ENCODE measurements at regions not wholly inside any gene's neighbourhood (a gene's known extent, or its start where the extent isn't known, plus 50 kb on each side); places are given as distances from the start of the nearest gene placed in this dataset.

DNA sequence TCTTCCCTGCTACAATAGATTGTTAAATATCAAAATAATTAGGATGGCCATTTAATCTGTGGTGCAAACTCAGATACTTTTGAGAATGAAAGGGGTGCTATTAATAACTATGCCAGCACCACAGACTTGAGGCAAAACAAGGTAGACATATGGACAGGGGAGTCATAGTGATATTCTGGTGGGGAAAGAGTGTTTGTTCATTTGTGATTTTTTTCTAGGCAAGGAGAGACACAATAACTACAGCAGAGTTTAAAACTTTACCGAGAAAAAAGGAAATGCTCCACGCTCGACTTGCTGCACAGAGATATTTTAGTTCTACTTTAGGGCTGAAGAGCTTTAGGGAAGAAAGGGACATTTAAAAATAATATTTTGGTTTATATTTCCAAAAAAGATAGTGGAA lies 611.2 kb upstream of the GRM7 start (continued):
- TF ChIP-seq, protein P1, sequence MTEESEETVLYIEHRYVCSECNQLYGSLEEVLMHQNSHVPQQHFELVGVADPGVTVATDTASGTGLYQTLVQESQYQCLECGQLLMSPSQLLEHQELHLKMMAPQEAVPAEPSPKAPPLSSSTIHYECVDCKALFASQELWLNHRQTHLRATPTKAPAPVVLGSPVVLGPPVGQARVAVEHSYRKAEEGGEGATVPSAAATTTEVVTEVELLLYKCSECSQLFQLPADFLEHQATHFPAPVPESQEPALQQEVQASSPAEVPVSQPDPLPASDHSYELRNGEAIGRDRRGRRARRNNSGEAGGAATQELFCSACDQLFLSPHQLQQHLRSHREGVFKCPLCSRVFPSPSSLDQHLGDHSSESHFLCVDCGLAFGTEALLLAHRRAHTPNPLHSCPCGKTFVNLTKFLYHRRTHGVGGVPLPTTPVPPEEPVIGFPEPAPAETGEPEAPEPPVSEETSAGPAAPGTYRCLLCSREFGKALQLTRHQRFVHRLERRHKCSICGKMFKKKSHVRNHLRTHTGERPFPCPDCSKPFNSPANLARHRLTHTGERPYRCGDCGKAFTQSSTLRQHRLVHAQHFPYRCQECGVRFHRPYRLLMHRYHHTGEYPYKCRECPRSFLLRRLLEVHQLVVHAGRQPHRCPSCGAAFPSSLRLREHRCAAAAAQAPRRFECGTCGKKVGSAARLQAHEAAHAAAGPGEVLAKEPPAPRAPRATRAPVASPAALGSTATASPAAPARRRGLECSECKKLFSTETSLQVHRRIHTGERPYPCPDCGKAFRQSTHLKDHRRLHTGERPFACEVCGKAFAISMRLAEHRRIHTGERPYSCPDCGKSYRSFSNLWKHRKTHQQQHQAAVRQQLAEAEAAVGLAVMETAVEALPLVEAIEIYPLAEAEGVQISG (CRISPR knock-in tag; IDR thresholded peaks at IDR 0.05) = no peak

DNA sequence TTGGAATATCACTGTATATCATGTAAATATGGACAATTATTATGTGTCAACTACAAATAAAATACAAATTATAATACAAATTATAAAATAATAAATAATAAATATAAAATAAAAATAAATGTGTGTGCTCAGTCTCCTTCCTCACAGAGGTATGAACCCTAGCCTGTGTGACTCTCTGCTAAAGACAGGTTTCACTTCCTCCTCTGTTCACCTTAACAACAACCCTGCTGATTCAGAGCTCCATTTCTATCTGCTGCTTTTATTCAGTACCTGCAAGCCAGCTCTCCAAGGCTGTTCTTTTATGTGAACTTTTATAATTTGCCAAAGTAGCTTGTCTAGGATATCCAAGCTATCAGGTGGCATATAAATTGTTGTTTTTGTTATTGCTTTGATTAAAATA lies 610.7 kb upstream of the GRM7 start:
- no TSS peak for BruUV-seq (replicated peaks)
- H3K4me1 ChIP-seq (ENCODE audit: insufficient read depth, low read length) = no peaks in the 10 kb centered on the region
- intact Hi-C loops (cut with micrococcal nuclease; ENCODE audit: unreplicated experiment) = no loop called here
- FAIRE-seq = no peak
- no peak for DNase-seq (ENCODE audit: low spot score)
- no peak overlapping the region for H3K27ac ChIP-seq (ENCODE audit: extremely low read length, insufficient read depth, low read length)
- no peaks in the 10 kb centered on the region for H3K79me2 ChIP-seq (ENCODE audit: insufficient read depth, low read length)
- ChIA-PET CTCF (ENCODE audit: low intra/inter-chr PET ratio, low total read pairs) (no interaction called here), POLR2A (no interaction called here)
- peaks cover 87% of the 10 kb centered on the region for H3K9me3 ChIP-seq (ENCODE audit: low read length)
- TF ChIP-seq XRCC5 (optimal IDR thresholded peaks at IDR 0.05; ENCODE audit: low read length) (no peak), POLR2A (IDR thresholded peaks at IDR 0.05; ENCODE audit: insufficient read depth in 1 of 2, low read depth in 2 of 2, low read length in 2 of 2) (no peak), ZNF460 (CRISPR knock-in tag; IDR thresholded peaks at IDR 0.05; ENCODE audit: borderline replicate concordance) (no peak), ASH2L (IDR thresholded peaks at IDR 0.05; ENCODE audit: insufficient read length, low read depth, low read length) (no peak), ZNF703 (CRISPR knock-in tag; IDR thresholded peaks at IDR 0.05; ENCODE audit: borderline replicate concordance) (no peak)
- TF ChIP-seq, protein P2, sequence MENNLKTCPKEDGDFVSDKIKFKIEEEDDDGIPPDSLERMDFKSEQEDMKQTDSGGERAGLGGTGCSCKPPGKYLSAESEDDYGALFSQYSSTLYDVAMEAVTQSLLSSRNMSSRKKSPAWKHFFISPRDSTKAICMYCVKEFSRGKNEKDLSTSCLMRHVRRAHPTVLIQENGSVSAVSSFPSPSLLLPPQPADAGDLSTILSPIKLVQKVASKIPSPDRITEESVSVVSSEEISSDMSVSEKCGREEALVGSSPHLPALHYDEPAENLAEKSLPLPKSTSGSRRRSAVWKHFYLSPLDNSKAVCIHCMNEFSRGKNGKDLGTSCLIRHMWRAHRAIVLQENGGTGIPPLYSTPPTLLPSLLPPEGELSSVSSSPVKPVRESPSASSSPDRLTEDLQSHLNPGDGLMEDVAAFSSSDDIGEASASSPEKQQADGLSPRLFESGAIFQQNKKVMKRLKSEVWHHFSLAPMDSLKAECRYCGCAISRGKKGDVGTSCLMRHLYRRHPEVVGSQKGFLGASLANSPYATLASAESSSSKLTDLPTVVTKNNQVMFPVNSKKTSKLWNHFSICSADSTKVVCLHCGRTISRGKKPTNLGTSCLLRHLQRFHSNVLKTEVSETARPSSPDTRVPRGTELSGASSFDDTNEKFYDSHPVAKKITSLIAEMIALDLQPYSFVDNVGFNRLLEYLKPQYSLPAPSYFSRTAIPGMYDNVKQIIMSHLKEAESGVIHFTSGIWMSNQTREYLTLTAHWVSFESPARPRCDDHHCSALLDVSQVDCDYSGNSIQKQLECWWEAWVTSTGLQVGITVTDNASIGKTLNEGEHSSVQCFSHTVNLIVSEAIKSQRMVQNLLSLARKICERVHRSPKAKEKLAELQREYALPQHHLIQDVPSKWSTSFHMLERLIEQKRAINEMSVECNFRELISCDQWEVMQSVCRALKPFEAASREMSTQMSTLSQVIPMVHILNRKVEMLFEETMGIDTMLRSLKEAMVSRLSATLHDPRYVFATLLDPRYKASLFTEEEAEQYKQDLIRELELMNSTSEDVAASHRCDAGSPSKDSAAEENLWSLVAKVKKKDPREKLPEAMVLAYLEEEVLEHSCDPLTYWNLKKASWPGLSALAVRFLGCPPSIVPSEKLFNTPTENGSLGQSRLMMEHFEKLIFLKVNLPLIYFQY (CRISPR knock-in tag; IDR thresholded peaks at IDR 0.05; ENCODE audit: borderline replicate concordance) = no peak
- H3K27me3 ChIP-seq (ENCODE audit: control insufficient read depth in 1 of 2, insufficient read depth in 2 of 2, low read length in 2 of 2) = no peaks in the 10 kb centered on the region; a peak in 1 of 5 replicates
- no peaks in the 10 kb centered on the region for H3K36me3 ChIP-seq (replicated peaks in 1 of 2; ENCODE audit: control insufficient read depth in 1 of 2, insufficient read depth in 2 of 2, low read length in 2 of 2)
- H3K9ac ChIP-seq (ENCODE audit: insufficient read depth, low read depth, low read length) = no peak overlapping the region
- no peak overlapping the region for H3K4me2 ChIP-seq (ENCODE audit: low read depth, low read length)
- H2AFZ ChIP-seq (ENCODE audit: low read length) = no peak overlapping the region
- H3K4me3 ChIP-seq (replicated peaks in 1 of 3; ENCODE audit: insufficient read depth in 1 of 3, low read depth in 2 of 3, low read length in 3 of 3) = no peak overlapping the region
- in situ Hi-C loops (cut with HindIII; ENCODE audit: extremely low pct_ligation_motif_present, low pct_unique_long_range_greater_than_20kb) = no loop called here
- ATAC-seq = no peak
- no peaks in the 10 kb centered on the region for H4K20me1 ChIP-seq (ENCODE audit: insufficient read depth, low read length)
